ENCODE measurements at regions not wholly inside any gene's neighbourhood (a gene's known extent, or its start where the extent isn't known, plus 50 kb on each side); places are given as distances from the start of the nearest gene placed in this dataset.

DNA sequence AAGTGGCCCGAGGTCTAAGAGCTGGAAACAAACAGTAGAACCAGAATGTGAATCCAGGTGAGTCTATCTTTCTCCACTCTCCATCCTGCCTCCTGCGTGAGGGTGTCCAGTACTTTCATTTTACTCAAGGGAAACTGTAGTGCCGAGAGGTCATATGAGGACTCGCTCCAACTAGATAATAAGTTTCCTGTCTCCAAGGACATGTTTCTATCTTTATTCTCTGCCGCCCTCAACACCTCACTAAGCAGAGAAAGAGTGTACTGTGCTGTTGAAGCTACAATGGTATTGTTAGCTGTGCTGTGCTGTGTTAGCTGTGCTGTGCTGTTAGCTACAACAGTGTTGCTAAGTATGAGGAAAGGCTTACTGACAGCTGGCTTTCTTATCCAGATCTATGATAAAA lies 137.9 kb upstream of the COL8A1 start:
- H3K56ac ChIP-seq (ENCODE audit: insufficient read length, low read depth, low read length), result no peak overlapping the region
- H3K79me2 ChIP-seq (ENCODE audit: insufficient read depth, low read length), result no peaks in the 10 kb centered on the region
- H4K5ac ChIP-seq (ENCODE audit: insufficient read length, low read depth, low read length), result no peak overlapping the region
- Mint-ChIP-seq H3K4me1 (no peaks in the 10 kb centered on the region), H3K27me3 (ENCODE audit: low read depth) (no peaks in the 10 kb centered on the region), H3K9me3 (no peaks in the 10 kb centered on the region; a peak in 1 of 5 replicates), H3K4me3 (no peak overlapping the region; a peak in 1 of 5 replicates), H3K27ac (no peak overlapping the region), H3K36me3 (ENCODE audit: insufficient read depth in 1 of 3, low read depth in 3 of 3) (no peaks in the 10 kb centered on the region)
- H3K79me1 ChIP-seq (ENCODE audit: insufficient read depth, low read depth, low read length, poor library complexity, severe bottlenecking), result no peaks in the 10 kb centered on the region
- no peak overlapping the region for H2BK12ac ChIP-seq (ENCODE audit: insufficient read length, low read depth, low read length)
- H4K91ac ChIP-seq (ENCODE audit: insufficient read length, low read depth, low read length), result no peak overlapping the region
- H3K9me3 ChIP-seq (ENCODE audit: control insufficient read depth, low read depth, low read length), result no peaks in the 10 kb centered on the region
- no peak for DNase-seq
- H2AFZ ChIP-seq (ENCODE audit: low read length), result no peak overlapping the region
- no peak overlapping the region for H2BK5ac ChIP-seq (ENCODE audit: insufficient read length, low read length)
- H3K4me2 ChIP-seq (ENCODE audit: insufficient read depth, insufficient read length, low read length), result no peak overlapping the region
- H3K27ac ChIP-seq (ENCODE audit: insufficient read length, low read depth, low read length), result no peak overlapping the region
- no peak overlapping the region for H3K18ac ChIP-seq (ENCODE audit: insufficient read length, low read depth, low read length)
- no peaks in the 10 kb centered on the region for H4K20me1 ChIP-seq (ENCODE audit: control insufficient read depth, insufficient read depth, insufficient read length)
- no peak overlapping the region for H2BK15ac ChIP-seq (ENCODE audit: low read depth, low read length)
- H3K23ac ChIP-seq (ENCODE audit: insufficient read length, low read depth, low read length), result no peak overlapping the region
- H3T11ph ChIP-seq (ENCODE audit: low read length), result no peak overlapping the region
- H3K23me2 ChIP-seq (ENCODE audit: insufficient read length, low read depth, low read length, poor library complexity, severe bottlenecking), result no peaks in the 10 kb centered on the region
- no peak overlapping the region for H2BK20ac ChIP-seq (ENCODE audit: low read depth, low read length, poor library complexity, severe bottlenecking)
- H2BK120ac ChIP-seq (ENCODE audit: low read depth, low read length, poor library complexity, severe bottlenecking), result no peak overlapping the region
- H3K4ac ChIP-seq (ENCODE audit: low read depth, low read length), result no peak overlapping the region
- no peak overlapping the region for H4K8ac ChIP-seq (replicated peaks; ENCODE audit: insufficient read length, low read depth, low read length)
- no peaks in the 10 kb centered on the region for H3K27me3 ChIP-seq (ENCODE audit: insufficient read depth, low read length)
- TF ChIP-seq, protein P1, sequence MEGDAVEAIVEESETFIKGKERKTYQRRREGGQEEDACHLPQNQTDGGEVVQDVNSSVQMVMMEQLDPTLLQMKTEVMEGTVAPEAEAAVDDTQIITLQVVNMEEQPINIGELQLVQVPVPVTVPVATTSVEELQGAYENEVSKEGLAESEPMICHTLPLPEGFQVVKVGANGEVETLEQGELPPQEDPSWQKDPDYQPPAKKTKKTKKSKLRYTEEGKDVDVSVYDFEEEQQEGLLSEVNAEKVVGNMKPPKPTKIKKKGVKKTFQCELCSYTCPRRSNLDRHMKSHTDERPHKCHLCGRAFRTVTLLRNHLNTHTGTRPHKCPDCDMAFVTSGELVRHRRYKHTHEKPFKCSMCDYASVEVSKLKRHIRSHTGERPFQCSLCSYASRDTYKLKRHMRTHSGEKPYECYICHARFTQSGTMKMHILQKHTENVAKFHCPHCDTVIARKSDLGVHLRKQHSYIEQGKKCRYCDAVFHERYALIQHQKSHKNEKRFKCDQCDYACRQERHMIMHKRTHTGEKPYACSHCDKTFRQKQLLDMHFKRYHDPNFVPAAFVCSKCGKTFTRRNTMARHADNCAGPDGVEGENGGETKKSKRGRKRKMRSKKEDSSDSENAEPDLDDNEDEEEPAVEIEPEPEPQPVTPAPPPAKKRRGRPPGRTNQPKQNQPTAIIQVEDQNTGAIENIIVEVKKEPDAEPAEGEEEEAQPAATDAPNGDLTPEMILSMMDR (conservative IDR thresholded peaks at IDR 0.05), result no peak
- WGBS (ENCODE audit: extremely low coverage, insufficient read length, low lambda C conversion rate), result no CpG with 5 or more reads among the region's 5 CpGs
- no peak overlapping the region for H3K9ac ChIP-seq (ENCODE audit: extremely low read depth, insufficient read length, low read length)
- H3K4me1 ChIP-seq (ENCODE audit: insufficient read depth, low read length), result no peaks in the 10 kb centered on the region
- H3K14ac ChIP-seq (ENCODE audit: insufficient read depth, low read length), result no peak overlapping the region
- no peak overlapping the region for H2AK5ac ChIP-seq (ENCODE audit: insufficient read length, low read length)
